Panc1 (cell line): ENCODE measurements at regions not wholly inside any gene's neighbourhood (a gene's known extent, or its start where the extent isn't known, plus 50 kb on each side); places are given as distances from the start of the nearest gene placed in this dataset.
A peak's percentile ranks its signal among the peaks of the same experiment; 100 is the strongest.

Experiments used
- ATAC-seq: fragments of 200-7000 bp; cut with Tn5 transposase; 2 replicates; pipeline ENCODE4 v1.9.1; 2020; ENCODE audit warnings: mild to moderate bottlenecking, moderate library complexity
- BruUV-seq: library from RNA; stranded (reverse); fragments of 400-500 nt; replicated peaks from 2 replicates; lab custom pipeline; 2021; lab: Mats Ljungman, UMichigan
- CTCF ChIA-PET: fragments of 300-600 bp; sonication (Branson Sonifier 250); formaldehyde crosslinking; loops from one replicate; lab custom pipeline; 2022; ENCODE audit warnings: antibody characterized with exemption; lab: Charles Lee
- POLR2A ChIA-PET: fragments of 300-600 bp; sonication (Branson Sonifier 250); formaldehyde crosslinking; loops from one replicate; lab custom pipeline; 2022; ENCODE audit warnings: antibody characterized with exemption; lab: Charles Lee
- DNase-seq: peaks from one replicate; pipeline ENCODE4 v3.0.0-alpha.2; 2010; ENCODE audit warnings: low read depth, low spot score
- H3K27ac ChIP-seq: 2 replicates; pipeline ENCODE4 v1.5.1; 2011; ENCODE audit warnings: mild to moderate bottlenecking, low read length, inconsistent platforms
- H3K27me3 ChIP-seq: fragments of 200-500 bp; sonication (Bioruptor generic); 2 replicates; pipeline ENCODE4 v1.6.0; 2014; ENCODE audit warnings: low read length, inconsistent platforms; ENCODE audit not compliant: control insufficient read depth, insufficient read depth
- H3K36me3 ChIP-seq: fragments of 200-500 bp; sonication (Bioruptor generic); 2 replicates; pipeline ENCODE4 v1.5.1; 2014; ENCODE audit warnings: inconsistent platforms, mild to moderate bottlenecking, low read length, moderate library complexity; ENCODE audit not compliant: control insufficient read depth, insufficient read depth
- H3K4me1 ChIP-seq: 2 replicates; pipeline ENCODE4 v1.5.1; 2011; ENCODE audit warnings: inconsistent platforms, mild to moderate bottlenecking, low read length, moderate library complexity; ENCODE audit not compliant: control insufficient read depth, insufficient read depth
- H3K4me3 ChIP-seq, 2 experiments: 2 replicates each; pipeline ENCODE4 v1.5.1; 2011 to 2012; ENCODE audit warnings: low read depth in 2 of 2, low read length in 2 of 2, mild to moderate bottlenecking in 2 of 2, inconsistent platforms in 1 of 2, moderate library complexity in 1 of 2
- H3K9me3 ChIP-seq: fragments of 200-500 bp; sonication (Bioruptor generic); 2 replicates; pipeline ENCODE4 v1.5.1; 2014; ENCODE audit warnings: low read depth, mild to moderate bottlenecking, inconsistent platforms, low read length, moderate library complexity; ENCODE audit not compliant: control insufficient read depth, insufficient read depth
- POLR2AphosphoS5 ChIP-seq: IDR thresholded peaks from 2 replicates; pipeline ENCODE4 v1.6.1; 2012; ENCODE audit warnings: mild to moderate bottlenecking, low read depth, low read length, moderate library complexity
- REST ChIP-seq, 2 experiments: IDR thresholded peaks; 2 replicates each; pipeline ENCODE4 v1.6.1; 2011 to 2012; ENCODE audit warnings: low read depth in 2 of 2, control low read depth in 1 of 2, low read length in 1 of 2, mild to moderate bottlenecking in 1 of 2, moderate library complexity in 1 of 2; ENCODE audit not compliant: insufficient read depth in 1 of 2
- SIN3A ChIP-seq: IDR thresholded peaks from 2 replicates; pipeline ENCODE4 v1.6.1; 2012; ENCODE audit warnings: low read depth, mild to moderate bottlenecking, low read length, moderate library complexity, borderline replicate concordance; ENCODE audit not compliant: insufficient read depth
- TCF7L2 ChIP-seq: IDR thresholded peaks from 2 replicates; pipeline ENCODE4 v1.6.1; 2011; ENCODE audit warnings: mild to moderate bottlenecking, low read depth, low read length, inconsistent platforms
- in situ Hi-C: cut with HindIII; loops from 2 replicates; pipeline ENCODE4 v1.10.0; 2016; ENCODE audit warnings: low sequenced_read_pairs, low pct_unique_long_range_greater_than_20kb
- intact Hi-C: fragments of 100-400 bp; cut with micrococcal nuclease; formaldehyde crosslinking; loops from one replicate; pipeline ENCODE4 v1.10.0; 2022; ENCODE audit not compliant: unreplicated experiment
- TF ChIP-seq, protein P1 (sequence below): fragments of 450-650 bp; IDR thresholded peaks from 2 replicates; pipeline ENCODE4 v1.5.1; 2017; ENCODE audit warnings: mild to moderate bottlenecking

GRCh38 chr7:47720907-47721244, 139.0 kb upstream of the TNS3 start:
- H3K36me3 ChIP-seq: no peaks in the 10 kb centered on the region
- ATAC-seq (no peak), DNase-seq (no peak)
- intact Hi-C loops: no loop called here
- H3K27me3 ChIP-seq: no peaks in the 10 kb centered on the region
- POLR2A ChIA-PET: no interaction called here
- H3K4me1 ChIP-seq: peaks cover 31% of the 10 kb centered on the region
- peak overlapping the region; percentile 87 for H3K27ac ChIP-seq
- CTCF ChIA-PET: no interaction called here
- H3K9me3 ChIP-seq: no peaks in the 10 kb centered on the region
- in situ Hi-C loops: no loop called here
- TF ChIP-seq SIN3A: no peak
- no peak for TF ChIP-seq REST (IDR thresholded peaks at IDR 0.05; ENCODE audit: insufficient read depth in 1 of 2, low read depth in 2 of 2, low read length in 1 of 2)
- no peak for TF ChIP-seq POLR2AphosphoS5
- TF ChIP-seq TCF7L2: no peak
- TF ChIP-seq, protein P1, sequence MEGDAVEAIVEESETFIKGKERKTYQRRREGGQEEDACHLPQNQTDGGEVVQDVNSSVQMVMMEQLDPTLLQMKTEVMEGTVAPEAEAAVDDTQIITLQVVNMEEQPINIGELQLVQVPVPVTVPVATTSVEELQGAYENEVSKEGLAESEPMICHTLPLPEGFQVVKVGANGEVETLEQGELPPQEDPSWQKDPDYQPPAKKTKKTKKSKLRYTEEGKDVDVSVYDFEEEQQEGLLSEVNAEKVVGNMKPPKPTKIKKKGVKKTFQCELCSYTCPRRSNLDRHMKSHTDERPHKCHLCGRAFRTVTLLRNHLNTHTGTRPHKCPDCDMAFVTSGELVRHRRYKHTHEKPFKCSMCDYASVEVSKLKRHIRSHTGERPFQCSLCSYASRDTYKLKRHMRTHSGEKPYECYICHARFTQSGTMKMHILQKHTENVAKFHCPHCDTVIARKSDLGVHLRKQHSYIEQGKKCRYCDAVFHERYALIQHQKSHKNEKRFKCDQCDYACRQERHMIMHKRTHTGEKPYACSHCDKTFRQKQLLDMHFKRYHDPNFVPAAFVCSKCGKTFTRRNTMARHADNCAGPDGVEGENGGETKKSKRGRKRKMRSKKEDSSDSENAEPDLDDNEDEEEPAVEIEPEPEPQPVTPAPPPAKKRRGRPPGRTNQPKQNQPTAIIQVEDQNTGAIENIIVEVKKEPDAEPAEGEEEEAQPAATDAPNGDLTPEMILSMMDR: no peak
- no TSS peak for BruUV-seq
- no peak overlapping the region for H3K4me3 ChIP-seq

DNA sequence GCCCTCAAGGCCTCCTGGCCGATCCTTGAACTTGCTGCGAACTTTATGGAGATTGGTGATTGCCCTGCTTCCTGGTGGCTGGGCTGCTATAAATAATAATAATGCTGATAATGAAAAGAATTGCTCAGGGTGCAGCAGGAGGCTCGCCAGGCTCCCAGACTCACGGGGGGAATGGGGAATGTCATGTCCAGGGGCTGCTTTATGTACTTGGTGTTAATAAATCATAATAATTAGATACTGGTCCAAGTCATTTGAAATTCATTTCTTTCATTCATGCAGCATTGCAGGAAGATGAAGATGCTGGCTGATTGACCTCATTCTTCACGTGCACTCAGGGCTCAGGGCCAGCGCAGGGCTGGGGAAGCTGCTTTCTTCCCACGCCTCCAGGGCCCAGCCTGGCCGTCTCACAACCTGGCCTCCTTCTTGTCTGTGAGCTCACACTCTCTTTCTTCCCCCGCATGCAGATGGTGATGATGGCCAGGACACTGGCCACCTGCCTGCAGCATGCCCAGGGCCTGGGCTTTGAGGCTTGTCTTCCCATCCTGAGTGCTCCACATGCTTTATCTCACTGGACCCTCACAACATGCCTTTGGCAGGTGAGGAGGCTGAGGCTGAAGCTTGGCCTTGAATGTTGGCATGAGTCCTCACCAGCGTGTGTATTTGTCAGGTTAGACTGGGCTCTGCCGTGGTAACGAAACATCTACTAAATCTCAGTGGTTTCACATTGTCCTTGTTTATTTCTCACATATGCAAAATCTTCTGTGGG, 138.4 kb upstream of the TNS3 start:
- peak overlapping the region; percentile 87 for H3K27ac ChIP-seq
- ATAC-seq: peak; percentile 9; the same call in 1 of the 2 replicates
- H3K36me3 ChIP-seq: no peaks in the 10 kb centered on the region
- no peak for DNase-seq
- in situ Hi-C loops: no loop called here
- POLR2A ChIA-PET: interaction anchor here (0.6 kb wide), 1 partner anchor 107 kb away, joined by 8 read pairs; no protein-coding TSS in a partner anchor
- intact Hi-C loops: no loop called here
- H3K4me3 ChIP-seq: no peak overlapping the region
- peaks cover 28% of the 10 kb centered on the region for H3K4me1 ChIP-seq
- CTCF ChIA-PET: no interaction called here
- no TSS peak for BruUV-seq
- no peaks in the 10 kb centered on the region for H3K27me3 ChIP-seq
- no peaks in the 10 kb centered on the region for H3K9me3 ChIP-seq
- TF ChIP-seq TCF7L2 (no peak), SIN3A (no peak), REST (IDR thresholded peaks at IDR 0.05; ENCODE audit: insufficient read depth in 1 of 2, low read depth in 2 of 2, low read length in 1 of 2) (no peak), POLR2AphosphoS5 (no peak)
- TF ChIP-seq, protein P1: no peak
